Stomach smooth muscle (tissue), 2 donors: ENCODE measurements at regions not wholly inside any gene's neighbourhood (a gene's known extent, or its start where the extent isn't known, plus 50 kb on each side); places are given as distances from the start of the nearest gene placed in this dataset.
A peak's percentile ranks its signal among the peaks of the same experiment; 100 is the strongest.

ENCODE experiments used
- H3K27ac ChIP-seq: one replicate; pipeline ENCODE4 v1.7.0; 2013; ENCODE audit warnings: mild to moderate bottlenecking, low read length, inconsistent platforms
- H3K27me3 ChIP-seq, 2 donors: one replicate each; pipeline ENCODE4 v1.7.0; 2013; ENCODE audit warnings: low read length in 2 of 2; ENCODE audit not compliant: insufficient read depth in 2 of 2, control insufficient read depth in 1 of 2
- H3K36me3 ChIP-seq, 2 donors: one replicate each; pipeline ENCODE4 v1.7.0; 2013; ENCODE audit warnings: low read length in 2 of 2; ENCODE audit not compliant: control insufficient read depth in 2 of 2, insufficient read depth in 2 of 2
- H3K4me1 ChIP-seq: one replicate; pipeline ENCODE4 v1.7.0; 2013; ENCODE audit warnings: low read length; ENCODE audit not compliant: control insufficient read depth, insufficient read depth
- H3K4me3 ChIP-seq, 2 donors: one replicate each; pipeline ENCODE4 v1.7.0; 2013; ENCODE audit warnings: low read length in 2 of 2
- H3K9ac ChIP-seq, 2 donors: one replicate each; pipeline ENCODE4 v1.7.0; 2013; ENCODE audit warnings: low read length in 2 of 2, mild to moderate bottlenecking in 1 of 2
- H3K9me3 ChIP-seq, 2 donors: one replicate each; pipeline ENCODE4 v1.7.0; 2013; ENCODE audit warnings: low read length in 2 of 2; ENCODE audit not compliant: control insufficient read depth in 2 of 2
- donor health status: healthy.
- donor health status: Pancreatic carcinoma.

- Histone ChIP-seq H3K27ac (no peak overlapping the region), H3K4me1 (no peaks in the 10 kb centered on the region), H3K4me3 (no peak overlapping the region), H3K36me3 (no peaks in the 10 kb centered on the region), H3K9me3 (no peaks in the 10 kb centered on the region), H3K27me3 (no peaks in the 10 kb centered on the region), H3K9ac (no peak overlapping the region)
Observed at GRCh38 chr6:154921482-154921881, 73.6 kb upstream of the TIAM2 start.

- Histone ChIP-seq H3K4me1 (no peaks in the 10 kb centered on the region), H3K9ac (no peak overlapping the region), H3K27me3 (no peaks in the 10 kb centered on the region), H3K4me3 (no peak overlapping the region), H3K27ac (no peak overlapping the region), H3K9me3 (no peaks in the 10 kb centered on the region), H3K36me3 (no peaks in the 10 kb centered on the region)
Observed at GRCh38 chr6:154923199-154923869, 71.8 kb upstream of the TIAM2 start.

DNA sequence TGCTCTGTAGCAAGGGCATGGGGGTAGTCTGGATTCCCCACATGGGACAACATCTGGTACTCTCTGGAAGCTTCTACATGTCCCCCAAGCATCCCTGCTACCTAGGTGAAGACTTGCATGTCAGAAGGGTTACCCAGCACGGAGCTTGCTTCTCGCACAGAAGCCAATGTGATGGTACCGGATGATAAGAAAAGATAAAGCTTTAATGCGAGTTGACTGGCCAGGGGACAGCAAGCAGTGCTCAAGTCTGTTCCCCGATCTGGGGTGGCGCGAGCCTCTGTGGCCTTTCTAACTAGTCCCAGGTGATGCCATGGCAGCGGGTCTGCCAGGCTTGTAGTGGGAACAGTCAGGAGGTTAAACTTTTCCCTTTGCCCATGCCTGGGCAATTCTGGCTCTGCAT is 70.0 kb upstream of the TIAM2 start:
- no peaks in the 10 kb centered on the region for H3K4me1 ChIP-seq
- H3K4me3 ChIP-seq = no peak overlapping the region
- no peaks in the 10 kb centered on the region for H3K36me3 ChIP-seq
- H3K27me3 ChIP-seq = no peaks in the 10 kb centered on the region
- no peak overlapping the region for H3K27ac ChIP-seq
- no peak overlapping the region for H3K9ac ChIP-seq
- H3K9me3 ChIP-seq = no peaks in the 10 kb centered on the region

DNA sequence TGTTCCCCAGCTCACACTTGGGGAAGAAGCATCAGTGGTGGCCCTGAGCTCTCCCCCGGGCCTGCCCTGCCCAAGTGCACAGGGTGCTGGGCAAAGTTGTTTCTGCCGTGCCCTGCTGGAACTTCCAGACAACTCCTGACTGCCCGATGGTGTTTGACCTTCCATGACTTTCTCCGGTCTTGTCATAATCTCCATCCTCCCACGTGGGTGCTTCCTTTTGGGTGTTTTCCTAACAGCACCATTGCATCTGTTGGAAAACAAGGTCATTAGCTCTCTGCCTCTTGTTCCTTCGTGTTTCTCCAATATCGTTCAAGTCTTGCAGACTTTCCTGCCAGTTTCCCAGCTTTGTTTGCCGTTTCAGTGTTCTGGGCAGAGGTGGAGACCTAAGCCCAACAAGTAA is 68.7 kb upstream of the TIAM2 start:
- Histone ChIP-seq H3K9ac (no peak overlapping the region), H3K4me3 (no peak overlapping the region), H3K27me3 (no peaks in the 10 kb centered on the region), H3K27ac (no peak overlapping the region), H3K36me3 (no peaks in the 10 kb centered on the region), H3K4me1 (no peaks in the 10 kb centered on the region), H3K9me3 (no peaks in the 10 kb centered on the region)

GRCh38 chr6:154928325-154928922 is 66.7 kb upstream of the TIAM2 start:
- H3K9ac ChIP-seq = no peak overlapping the region
- no peak overlapping the region for H3K27ac ChIP-seq
- H3K4me3 ChIP-seq = no peak overlapping the region
- H3K9me3 ChIP-seq = no peaks in the 10 kb centered on the region
- no peaks in the 10 kb centered on the region for H3K36me3 ChIP-seq
- no peaks in the 10 kb centered on the region for H3K4me1 ChIP-seq
- H3K27me3 ChIP-seq = no peaks in the 10 kb centered on the region

- Histone ChIP-seq H3K4me1 (no peaks in the 10 kb centered on the region), H3K36me3 (no peaks in the 10 kb centered on the region), H3K9me3 (no peaks in the 10 kb centered on the region), H3K27ac (no peak overlapping the region), H3K9ac (no peak overlapping the region), H3K4me3 (no peak overlapping the region), H3K27me3 (no peaks in the 10 kb centered on the region)
Observed at GRCh38 chr6:154930451-154930851, 64.7 kb upstream of the TIAM2 start.

- Histone ChIP-seq H3K4me3 (no peak overlapping the region), H3K4me1 (no peaks in the 10 kb centered on the region), H3K27ac (no peak overlapping the region), H3K36me3 (no peaks in the 10 kb centered on the region), H3K9ac (no peak overlapping the region), H3K9me3 (no peaks in the 10 kb centered on the region), H3K27me3 (no peaks in the 10 kb centered on the region)
Observed at GRCh38 chr6:154931711-154932424, 63.2 kb upstream of the TIAM2 start.

GRCh38 chr6:154932515-154933027 is 62.5 kb upstream of the TIAM2 start:
- Histone ChIP-seq H3K9ac (no peak overlapping the region), H3K27ac (no peak overlapping the region), H3K36me3 (no peaks in the 10 kb centered on the region), H3K27me3 (no peaks in the 10 kb centered on the region), H3K4me3 (no peak overlapping the region), H3K9me3 (no peaks in the 10 kb centered on the region), H3K4me1 (no peaks in the 10 kb centered on the region)

- Histone ChIP-seq H3K4me3 (no peak overlapping the region), H3K27ac (no peak overlapping the region), H3K9ac (no peak overlapping the region), H3K9me3 (no peaks in the 10 kb centered on the region), H3K4me1 (no peaks in the 10 kb centered on the region), H3K27me3 (no peaks in the 10 kb centered on the region), H3K36me3 (no peaks in the 10 kb centered on the region)
Observed at GRCh38 chr6:154933181-154933827, 61.8 kb upstream of the TIAM2 start.

DNA sequence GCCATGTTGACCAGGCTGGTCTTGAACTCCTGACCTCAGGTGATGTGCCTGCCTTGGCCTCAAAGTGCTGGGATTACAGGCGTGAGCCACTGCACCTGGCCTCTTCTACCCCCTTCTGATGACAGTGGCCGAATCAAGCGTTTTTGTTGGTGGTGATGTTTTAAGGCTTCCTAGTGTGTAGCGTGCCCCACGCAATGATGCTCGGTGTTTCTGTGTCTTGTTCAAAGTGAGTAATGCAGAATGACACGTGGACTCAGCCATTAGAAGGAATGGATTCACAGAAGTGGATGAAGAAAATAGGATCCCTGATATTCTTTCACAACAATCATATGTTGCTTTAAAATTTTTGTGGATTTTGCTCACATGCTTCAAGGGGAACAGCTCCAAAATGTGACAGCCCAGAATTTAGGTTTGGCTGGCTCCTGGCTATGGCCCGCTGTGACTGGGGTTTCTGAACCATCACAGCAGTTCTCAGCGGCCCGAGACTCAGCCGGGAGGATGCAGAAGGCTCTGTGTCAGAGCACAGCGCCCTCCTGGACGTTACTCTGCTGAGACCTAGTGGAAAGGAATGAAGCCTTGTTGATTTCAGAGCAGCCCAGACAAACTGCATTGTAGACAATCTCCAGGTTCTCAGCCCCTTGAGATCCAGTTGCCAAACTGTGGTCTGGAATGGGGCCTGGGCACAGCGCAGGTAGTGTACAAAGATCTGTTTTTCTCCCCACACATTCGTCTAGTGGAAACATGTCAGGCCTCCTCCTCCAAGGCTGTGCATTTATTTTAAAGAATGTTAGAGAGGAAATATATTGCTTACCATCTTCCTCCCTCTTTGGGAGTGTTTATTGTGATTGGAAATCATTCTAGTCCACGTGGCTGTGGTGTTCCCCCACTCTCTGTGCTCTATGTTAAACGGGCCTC is 57.6 kb upstream of the TIAM2 start:
- H3K4me3 ChIP-seq = peak overlapping the region in 1 of 2 donors; percentile 8
- H3K36me3 ChIP-seq = no peaks in the 10 kb centered on the region
- H3K27me3 ChIP-seq = no peaks in the 10 kb centered on the region
- H3K4me1 ChIP-seq = no peaks in the 10 kb centered on the region
- no peak overlapping the region for H3K27ac ChIP-seq
- H3K9me3 ChIP-seq = no peaks in the 10 kb centered on the region
- no peak overlapping the region for H3K9ac ChIP-seq
